HEK293 (cell line): ENCODE measurements at regions not wholly inside any gene's neighbourhood (a gene's known extent, or its start where the extent isn't known, plus 50 kb on each side); places are given as distances from the start of the nearest gene placed in this dataset.
A peak's percentile ranks its signal among the peaks of the same experiment; 100 is the strongest.

Experiments used
- INSM2 ChIP-seq: fragments of 450-650 bp; formaldehyde crosslinking; IDR thresholded peaks from 2 replicates; pipeline ENCODE4 v1.5.1; 2016; ENCODE audit warnings: missing biosample characterization, missing genetic modification characterization
- KLF10 ChIP-seq: fragments of 450-650 bp; IDR thresholded peaks from 2 replicates; pipeline ENCODE4 v1.5.1; 2018; ENCODE audit warnings: missing biosample characterization, mild to moderate bottlenecking, missing genetic modification characterization
- MEIS1 ChIP-seq: sonication (generic); formaldehyde crosslinking; IDR thresholded peaks from 2 replicates; pipeline ENCODE4 v1.8.1; 2022; ENCODE audit warnings: missing genetic modification reagents, mild to moderate bottlenecking, borderline replicate concordance
- PRDM10 ChIP-seq: fragments of 450-650 bp; formaldehyde crosslinking; IDR thresholded peaks from 2 replicates; pipeline ENCODE4 v1.5.1; 2016; ENCODE audit warnings: missing biosample characterization, missing genetic modification characterization
- PRDM2 ChIP-seq: fragments of 450-650 bp; formaldehyde crosslinking; IDR thresholded peaks from 2 replicates; pipeline ENCODE4 v1.5.1; 2016; ENCODE audit warnings: missing biosample characterization, missing genetic modification characterization, borderline replicate concordance
- REST ChIP-seq: fragments of 450-650 bp; formaldehyde crosslinking; IDR thresholded peaks from 2 replicates; pipeline ENCODE4 v1.5.1; 2016; ENCODE audit warnings: missing biosample characterization, missing genetic modification characterization
- SCRT1 ChIP-seq: fragments of 450-650 bp; formaldehyde crosslinking; IDR thresholded peaks from 2 replicates; pipeline ENCODE4 v1.5.1; 2016; ENCODE audit warnings: missing biosample characterization, missing genetic modification characterization, borderline replicate concordance
- WT1 ChIP-seq: fragments of 450-650 bp; formaldehyde crosslinking; IDR thresholded peaks from 2 replicates; pipeline ENCODE4 v1.5.1; 2016; ENCODE audit warnings: missing biosample characterization, missing genetic modification characterization
- YY1 ChIP-seq: fragments of 450-650 bp; formaldehyde crosslinking; IDR thresholded peaks from 2 replicates; pipeline ENCODE4 v1.5.1; 2018; ENCODE audit warnings: missing biosample characterization, missing genetic modification characterization
- ZBTB8A ChIP-seq: fragments of 450-650 bp; formaldehyde crosslinking; IDR thresholded peaks from 2 replicates; pipeline ENCODE4 v1.5.1; 2016; ENCODE audit warnings: missing biosample characterization, missing genetic modification characterization
- ZNF114 ChIP-seq: fragments of 450-650 bp; formaldehyde crosslinking; IDR thresholded peaks from 2 replicates; pipeline ENCODE4 v1.5.0; 2017; ENCODE audit warnings: missing biosample characterization, missing genetic modification characterization
- ZNF121 ChIP-seq: fragments of 450-650 bp; formaldehyde crosslinking; IDR thresholded peaks from 2 replicates; pipeline ENCODE4 v1.5.1; 2016; ENCODE audit warnings: missing biosample characterization, missing genetic modification characterization
- ZNF133 ChIP-seq: fragments of 450-650 bp; formaldehyde crosslinking; IDR thresholded peaks from 2 replicates; pipeline ENCODE4 v1.5.1; 2016; ENCODE audit warnings: missing biosample characterization, missing genetic modification characterization
- ZNF138 ChIP-seq: fragments of 450-650 bp; formaldehyde crosslinking; IDR thresholded peaks from 2 replicates; pipeline ENCODE4 v1.5.1; 2016; ENCODE audit warnings: missing biosample characterization, missing genetic modification characterization, borderline replicate concordance
- ZNF140 ChIP-seq: fragments of 450-650 bp; formaldehyde crosslinking; IDR thresholded peaks from 2 replicates; pipeline ENCODE4 v1.5.1; 2016; ENCODE audit warnings: missing biosample characterization, missing genetic modification characterization
- ZNF157 ChIP-seq: fragments of 450-650 bp; formaldehyde crosslinking; IDR thresholded peaks from 2 replicates; pipeline ENCODE4 v1.5.1; 2016; ENCODE audit warnings: missing biosample characterization, missing genetic modification characterization
- ZNF23 ChIP-seq: fragments of 450-650 bp; formaldehyde crosslinking; IDR thresholded peaks from 2 replicates; pipeline ENCODE4 v1.5.1; 2016; ENCODE audit warnings: missing biosample characterization, missing genetic modification characterization, borderline replicate concordance
- ZNF24 ChIP-seq: fragments of 450-650 bp; formaldehyde crosslinking; IDR thresholded peaks from 2 replicates; pipeline ENCODE4 v1.5.1; 2016; ENCODE audit warnings: missing biosample characterization, missing genetic modification characterization
- ZNF302 ChIP-seq: fragments of 450-650 bp; formaldehyde crosslinking; IDR thresholded peaks from 2 replicates; pipeline ENCODE4 v1.5.1; 2016; ENCODE audit warnings: missing biosample characterization, missing genetic modification characterization, low read depth
- ZNF404 ChIP-seq: fragments of 450-650 bp; formaldehyde crosslinking; IDR thresholded peaks from 2 replicates; pipeline ENCODE4 v1.5.1; 2017; ENCODE audit warnings: missing biosample characterization, missing genetic modification characterization
- ZNF473 ChIP-seq: fragments of 450-650 bp; formaldehyde crosslinking; IDR thresholded peaks from 2 replicates; pipeline ENCODE4 v1.5.1; 2017; ENCODE audit warnings: missing biosample characterization, missing genetic modification characterization
- ZNF558 ChIP-seq: fragments of 450-650 bp; formaldehyde crosslinking; IDR thresholded peaks from 2 replicates; pipeline ENCODE4 v1.5.1; 2016; ENCODE audit warnings: missing biosample characterization, missing genetic modification characterization
- ZNF610 ChIP-seq: fragments of 450-650 bp; formaldehyde crosslinking; IDR thresholded peaks from 2 replicates; pipeline ENCODE4 v1.5.1; 2016; ENCODE audit warnings: missing biosample characterization, missing genetic modification characterization, borderline replicate concordance
- ZNF623 ChIP-seq: fragments of 450-650 bp; formaldehyde crosslinking; IDR thresholded peaks from 2 replicates; pipeline ENCODE4 v1.5.1; 2016; ENCODE audit warnings: missing biosample characterization, missing genetic modification characterization
- ZNF629 ChIP-seq: fragments of 450-650 bp; formaldehyde crosslinking; IDR thresholded peaks from 2 replicates; pipeline ENCODE4 v1.5.1; 2017; ENCODE audit warnings: missing biosample characterization, missing genetic modification characterization
- ZNF785 ChIP-seq: fragments of 450-650 bp; formaldehyde crosslinking; IDR thresholded peaks from 2 replicates; pipeline ENCODE4 v1.5.1; 2016; ENCODE audit warnings: missing biosample characterization, missing genetic modification characterization
- ZSCAN23 ChIP-seq: fragments of 450-650 bp; formaldehyde crosslinking; IDR thresholded peaks from 2 replicates; pipeline ENCODE4 v1.5.1; 2016; ENCODE audit warnings: missing biosample characterization, missing genetic modification characterization

- no peak for TF ChIP-seq ZNF140 (tag by site-specific recombination)
- TF ChIP-seq ZNF610 (tag by site-specific recombination), result no peak
- TF ChIP-seq SCRT1 (tag by site-specific recombination), result no peak
- TF ChIP-seq ZNF623 (tag by site-specific recombination), result no peak
- no peak for TF ChIP-seq INSM2
- no peak for TF ChIP-seq WT1 (tag by site-specific recombination)
- TF ChIP-seq ZNF473 (tag by site-specific recombination), result no peak
- peak; percentile 94 for TF ChIP-seq KLF10 (tag by site-specific recombination)
- TF ChIP-seq ZNF138 (tag by site-specific recombination), result no peak
- TF ChIP-seq ZNF114, result no peak
- TF ChIP-seq ZNF23 (tag by site-specific recombination), result no peak
- no peak for TF ChIP-seq ZBTB8A
- no peak for TF ChIP-seq PRDM2
- TF ChIP-seq PRDM10, result no peak
- TF ChIP-seq ZNF121 (tag by site-specific recombination), result no peak
- no peak for TF ChIP-seq ZNF404
- no peak for TF ChIP-seq ZNF558 (tag by site-specific recombination)
- TF ChIP-seq REST (tag by site-specific recombination), result no peak
- TF ChIP-seq MEIS1 (CRISPR knock-in tag), result no peak
- TF ChIP-seq ZNF629, result no peak; the same call in 1 of the 2 replicates
- TF ChIP-seq ZNF24, result 0 out of 2 replicates have a peak, but pooled peaks have one; percentile 20
- no peak for TF ChIP-seq ZNF302
- TF ChIP-seq ZNF157 (tag by site-specific recombination), result no peak
- TF ChIP-seq ZSCAN23 (tag by site-specific recombination), result no peak
- TF ChIP-seq ZNF785 (tag by site-specific recombination), result no peak
- no peak for TF ChIP-seq ZNF133 (tag by site-specific recombination)
- no peak for TF ChIP-seq YY1
Observed at GRCh38 chr17:74116087-74116717, 87.3 kb upstream of the RPL38 start (continued).
